NCI-H446 (cell line): ENCODE measurements at regions not wholly inside any gene's neighbourhood (a gene's known extent, or its start where the extent isn't known, plus 50 kb on each side); places are given as distances from the start of the nearest gene placed in this dataset.
"Not testable (repeated sequence)": the region's sequence is repeated elsewhere in the genome, so short reads cannot be mapped to it uniquely, and the experiment has no call there.

ENCODE experiments used
- DNase-seq, 2 experiments: peaks; one replicate each; lab custom pipeline; 2025; lab: John Stamatoyannopoulos, UW

- DNase-seq, result no peak
These were observed 647.8 kb downstream of the CDH9 start for GRCh38 chr5:26390608-26391007.

DNA sequence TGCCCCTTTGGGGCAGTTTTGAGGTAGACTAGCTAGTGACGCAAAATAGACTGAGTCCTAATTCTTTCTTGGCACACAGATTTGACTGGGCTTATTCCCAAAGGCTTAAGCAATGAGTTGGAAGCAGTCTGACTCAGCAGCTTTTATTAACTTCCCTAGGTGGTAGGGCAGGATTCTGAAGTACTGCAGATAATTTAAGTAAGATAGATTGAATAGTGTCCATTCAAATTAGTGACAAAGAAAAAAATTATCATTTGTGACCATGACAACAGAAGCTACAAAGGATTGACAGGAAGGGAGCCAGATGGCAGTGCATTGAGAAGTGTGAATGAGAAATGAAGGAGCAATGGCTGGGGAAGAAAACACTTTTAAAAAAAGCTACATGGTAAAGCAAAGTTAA is 649.4 kb downstream of the CDH9 start:
- peak; percentile 86 to 93 for DNase-seq

GRCh38 chr5:26386532-26386931 is 651.9 kb downstream of the CDH9 start:
- no peak for DNase-seq

DNA sequence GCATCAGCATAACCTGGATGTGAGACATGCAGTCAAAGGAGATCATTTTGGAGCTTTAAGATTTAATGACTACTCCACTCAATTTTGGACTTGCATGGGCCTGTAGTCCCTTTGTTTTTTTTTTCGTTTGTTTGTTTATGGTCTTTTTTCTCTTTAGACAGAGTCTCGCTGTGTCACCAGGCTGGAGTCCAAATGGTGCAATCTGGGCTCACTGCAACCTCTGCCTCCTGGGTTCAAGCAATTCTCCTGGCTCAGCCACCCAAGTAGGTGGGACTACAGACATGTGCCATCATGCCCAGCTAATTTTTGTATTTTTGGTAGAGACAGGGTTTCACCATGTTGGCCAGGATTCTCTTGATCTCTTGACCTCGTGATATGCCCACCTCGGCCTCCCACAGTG is 673.8 kb downstream of the CDH9 start:
- not testable (repeated sequence) for DNase-seq

GRCh38 chr5:26343801-26344325 is 694.5 kb downstream of the CDH9 start:
- DNase-seq, result no peak

GRCh38 chr5:26339576-26339975 is 698.8 kb downstream of the CDH9 start:
- DNase-seq, result no peak

DNA sequence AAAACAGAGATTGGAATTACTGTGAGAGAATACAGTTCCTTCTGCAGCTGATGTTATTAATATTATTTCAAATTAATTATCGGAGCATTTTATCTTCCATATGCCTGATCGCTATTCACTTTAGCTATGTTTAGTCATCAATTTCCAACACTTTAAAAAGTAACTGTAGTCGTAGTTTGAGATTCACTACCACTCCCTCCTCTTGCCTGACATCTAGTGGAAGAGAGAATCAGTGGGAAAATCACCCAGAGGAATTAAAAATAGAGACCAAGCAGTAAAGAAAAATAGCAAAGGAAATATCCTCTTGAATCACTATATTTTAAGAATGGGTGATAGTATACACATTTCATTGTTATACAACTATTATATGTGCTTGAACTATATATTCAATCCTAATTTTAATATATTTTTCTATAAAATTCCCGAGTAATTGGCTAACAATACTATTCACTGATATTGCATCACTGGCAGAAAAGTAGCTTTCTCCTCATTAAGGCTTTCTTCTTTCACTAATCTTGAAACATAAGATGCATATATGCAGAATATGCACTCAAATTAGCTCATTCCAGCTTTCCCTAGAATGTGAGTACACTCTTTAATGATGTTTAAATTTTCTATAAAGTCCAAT is 708.7 kb downstream of the CDH9 start:
- peak in 1 of 2 experiments; percentile 68 for DNase-seq

DNA sequence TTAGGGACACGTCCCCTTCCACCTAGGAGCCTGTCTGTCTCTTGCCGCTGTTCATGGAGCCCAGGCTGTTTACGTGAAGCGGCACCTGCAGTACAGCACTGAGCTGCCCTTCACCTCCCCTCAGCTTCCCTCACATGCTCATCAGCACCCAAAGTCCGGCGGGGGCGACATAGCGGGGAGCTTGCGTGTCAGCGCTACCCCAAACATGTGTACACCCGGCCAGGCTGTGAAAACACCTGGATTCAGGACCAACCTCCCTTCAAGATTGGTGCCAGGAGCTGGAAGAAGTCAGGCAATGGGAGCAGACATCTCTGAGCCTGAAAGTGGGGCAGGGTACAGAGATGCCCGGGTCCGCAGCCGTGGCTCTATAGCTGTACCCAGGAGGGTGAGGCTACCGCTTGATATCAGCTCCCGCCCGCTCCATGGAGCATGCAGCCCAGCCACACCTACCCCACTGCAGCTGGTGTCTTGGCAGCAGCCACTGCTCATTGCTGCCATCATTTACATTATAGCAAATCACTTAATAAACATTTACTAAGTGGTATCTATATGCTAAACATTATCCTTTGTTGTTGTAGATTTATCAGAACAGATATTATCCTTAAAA is 712.1 kb downstream of the CDH9 start:
- no peak for DNase-seq

DNA sequence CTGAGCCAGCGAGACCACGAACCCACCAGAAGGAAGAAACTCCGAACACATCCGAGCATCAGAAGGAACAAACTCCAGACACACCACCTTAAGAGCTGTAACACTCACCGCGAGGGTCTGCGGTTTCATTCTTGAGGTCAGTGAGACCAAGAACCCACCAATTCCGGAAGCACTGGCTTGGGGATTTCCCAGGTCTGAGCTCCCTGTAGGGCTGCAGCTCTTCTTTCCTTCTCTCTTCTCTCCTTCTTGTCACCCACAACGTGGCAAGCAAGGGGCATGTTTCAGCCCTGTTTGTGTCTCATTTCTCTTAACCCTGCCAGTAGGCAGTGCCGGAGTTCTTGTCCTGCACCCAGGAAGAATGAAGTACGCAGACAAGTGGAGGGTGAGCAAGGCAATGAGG is 713.0 kb downstream of the CDH9 start:
- DNase-seq, result not testable (repeated sequence)

GRCh38 chr5:26324273-26324895 is 714.0 kb downstream of the CDH9 start:
- DNase-seq, result not testable (repeated sequence)

DNA sequence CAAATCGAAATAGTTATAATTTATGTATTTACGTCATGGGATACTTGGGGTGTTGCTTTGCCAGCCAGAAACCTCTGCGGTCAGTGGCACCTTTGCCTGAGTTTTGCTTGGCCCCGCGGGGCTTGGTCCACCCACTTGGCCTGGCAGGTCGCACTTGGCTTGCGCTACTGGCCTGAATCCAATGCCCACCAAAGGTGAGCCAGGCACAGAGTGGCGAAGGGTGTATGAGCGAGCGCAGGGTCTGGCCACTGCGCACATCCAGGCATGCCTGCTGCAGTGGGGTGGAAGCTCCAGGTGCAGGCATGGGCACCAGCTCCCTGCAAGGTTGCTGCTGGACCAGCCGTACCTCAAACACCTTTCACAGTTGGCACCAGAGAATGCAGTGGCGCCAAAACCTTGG is 714.6 kb downstream of the CDH9 start:
- DNase-seq, result no peak

DNA sequence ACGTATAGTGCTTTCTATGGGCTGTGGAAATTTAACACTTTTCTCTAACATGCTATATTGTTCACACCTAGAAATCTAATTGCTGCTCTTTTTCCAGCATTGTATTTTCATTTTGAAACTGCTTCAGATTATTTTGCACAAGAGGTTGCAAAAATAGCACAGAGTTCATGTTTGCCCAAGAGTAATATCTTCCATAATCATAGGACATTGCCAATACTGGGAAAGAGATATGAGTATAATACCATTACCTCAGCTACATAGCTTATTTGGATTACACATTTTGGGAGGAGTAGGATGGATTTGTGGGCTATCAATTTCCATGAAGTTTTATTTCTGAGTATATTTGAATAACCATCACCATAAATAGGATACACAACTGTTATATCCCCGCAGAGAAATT is 717.1 kb downstream of the CDH9 start:
- no peak for DNase-seq

DNA sequence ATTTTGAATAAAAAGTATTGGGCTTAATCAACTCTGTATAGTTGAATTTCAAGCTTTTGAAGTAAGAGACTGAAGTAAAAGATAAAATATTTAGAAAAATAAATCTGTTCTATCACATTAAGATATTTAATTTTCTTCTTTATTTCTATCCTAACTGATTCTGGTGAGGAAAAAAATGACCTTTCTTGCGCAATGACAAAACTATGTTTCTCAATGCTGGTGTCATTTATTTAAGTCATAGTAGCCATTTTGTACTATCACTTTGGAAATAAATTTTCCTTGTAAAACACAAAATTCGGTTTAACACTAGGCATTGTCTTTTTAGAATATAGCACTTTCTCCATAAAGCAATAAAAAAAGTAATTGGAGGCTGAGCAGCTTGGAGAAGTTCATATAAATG is 728.0 kb downstream of the CDH9 start:
- DNase-seq, result no peak

- DNase-seq, result no peak
These were observed 742.8 kb downstream of the CDH9 start for GRCh38 chr5:26295541-26295940.

DNA sequence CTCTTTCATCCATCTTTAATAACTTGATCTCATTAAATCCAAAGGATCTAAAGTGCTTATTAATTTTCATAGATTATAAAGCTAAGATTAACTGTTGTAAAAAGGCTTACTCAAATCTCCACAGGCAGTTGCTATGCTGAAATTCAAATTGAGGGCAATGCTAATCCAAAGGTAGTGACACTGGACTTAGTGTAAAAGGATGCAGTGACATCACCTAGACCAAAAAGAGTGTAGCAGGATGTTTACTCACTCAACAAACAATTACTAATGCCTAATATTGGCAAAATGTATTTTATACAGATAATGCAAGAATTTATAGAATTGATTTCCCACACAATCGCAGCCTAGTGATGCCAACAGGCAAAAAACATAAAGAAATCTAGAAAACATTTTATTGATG is 756.2 kb downstream of the CDH9 start:
- no peak for DNase-seq

DNA sequence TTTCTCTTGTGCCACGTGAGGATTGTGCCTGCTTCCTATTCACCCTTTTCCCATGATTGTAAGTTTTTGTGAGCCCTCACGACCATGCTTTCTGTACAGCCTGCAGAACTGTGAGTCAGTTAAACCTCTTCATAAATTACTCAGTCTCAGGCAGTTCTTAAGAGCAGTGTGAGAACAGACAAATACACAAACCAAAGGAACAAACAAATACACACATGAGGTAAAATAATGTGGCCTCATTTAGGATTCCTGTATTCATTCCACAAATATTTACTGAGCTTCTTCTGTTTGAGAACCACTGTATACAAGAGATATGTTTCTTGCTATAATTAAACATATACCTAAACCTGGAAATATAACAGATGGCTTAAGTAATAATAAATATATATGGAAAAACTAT is 760.3 kb downstream of the CDH9 start:
- no peak for DNase-seq

- peak in 1 of 2 experiments; percentile 81 for DNase-seq
These were observed 779.3 kb downstream of the CDH9 start for GRCh38 chr5:26259081-26259480.

DNA sequence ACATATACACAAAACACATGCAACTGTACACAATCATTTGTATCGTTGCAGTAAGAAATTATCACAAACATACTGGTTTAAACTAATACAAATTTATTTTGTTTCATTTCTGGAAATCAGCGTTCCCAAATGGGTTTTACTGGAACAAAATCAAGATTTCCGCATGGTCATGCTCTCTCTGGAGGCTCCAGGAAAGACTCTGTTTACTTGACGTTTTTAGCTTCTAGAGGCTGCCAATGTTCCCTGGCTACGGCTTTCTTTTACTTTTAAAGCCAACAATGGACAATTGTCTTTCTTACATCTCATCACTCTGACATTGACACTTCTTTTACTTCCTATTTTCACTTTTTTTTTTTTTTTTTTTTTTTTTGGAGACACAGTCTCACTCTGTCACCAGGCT is 793.1 kb downstream of the CDH9 start:
- peak in 1 of 2 experiments; percentile 54 for DNase-seq

- DNase-seq, result no peak
These were observed 798.8 kb downstream of the CDH9 start for GRCh38 chr5:26239588-26239987.

DNA sequence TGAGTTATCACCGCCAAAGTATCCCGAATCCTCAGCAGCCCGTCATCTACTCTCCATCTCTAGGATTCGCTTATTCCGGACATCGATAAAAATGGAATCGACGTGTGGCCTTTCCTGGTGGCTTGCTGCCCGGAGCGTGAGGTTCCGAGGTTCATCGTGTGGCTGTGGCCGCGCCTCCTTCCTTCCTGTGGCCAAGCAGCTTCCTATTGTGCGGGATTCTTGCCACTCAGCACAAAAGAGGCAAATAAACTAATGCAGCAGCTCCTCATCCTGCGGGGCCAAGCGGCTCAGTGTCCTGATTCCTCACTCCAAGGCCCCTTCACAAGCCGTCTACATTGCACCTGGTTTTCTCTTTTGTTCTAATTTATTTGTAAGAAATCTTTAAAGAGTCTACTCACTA is 800.9 kb downstream of the CDH9 start:
- DNase-seq, result no peak

DNA sequence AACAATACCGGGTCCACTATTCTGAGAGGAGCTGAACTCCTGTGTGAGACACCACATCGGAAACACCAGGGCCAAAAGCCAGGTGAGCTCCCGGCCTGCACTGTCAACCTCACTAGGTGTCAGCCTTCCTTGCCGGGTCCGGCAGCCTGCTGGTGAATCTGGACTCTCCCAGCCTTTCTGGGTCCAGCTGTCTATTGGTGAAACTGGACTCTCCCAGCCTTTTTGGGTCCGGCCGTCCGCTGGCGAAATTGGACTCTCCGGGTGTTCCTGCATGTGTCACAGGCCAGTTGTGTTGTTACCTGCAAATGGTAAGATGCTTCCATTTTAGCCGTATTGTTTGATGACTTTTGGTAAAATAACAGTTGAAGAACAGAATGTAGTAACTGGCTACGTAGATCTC is 801.5 kb downstream of the CDH9 start:
- DNase-seq, result no peak

DNA sequence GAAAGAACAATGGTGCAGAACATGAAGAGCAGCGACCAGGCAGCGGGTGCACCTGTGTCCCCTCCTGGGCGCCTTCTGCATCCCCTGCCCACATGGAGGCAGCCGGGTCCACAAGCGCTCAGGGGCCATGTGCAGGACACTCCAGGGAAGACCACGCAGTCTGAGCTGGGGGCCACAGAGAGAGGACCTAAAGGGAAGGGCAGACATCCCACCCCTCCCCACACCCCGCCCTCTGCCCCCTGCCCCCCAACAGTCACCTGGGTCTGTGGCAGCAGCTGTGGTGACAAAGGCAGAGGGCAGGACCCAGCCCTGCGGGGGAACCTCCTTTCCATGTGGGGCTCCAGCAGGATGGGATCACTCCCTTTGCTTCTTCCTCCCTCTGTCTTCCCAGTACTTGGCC is 805.7 kb downstream of the CDH9 start:
- DNase-seq, result no peak

DNA sequence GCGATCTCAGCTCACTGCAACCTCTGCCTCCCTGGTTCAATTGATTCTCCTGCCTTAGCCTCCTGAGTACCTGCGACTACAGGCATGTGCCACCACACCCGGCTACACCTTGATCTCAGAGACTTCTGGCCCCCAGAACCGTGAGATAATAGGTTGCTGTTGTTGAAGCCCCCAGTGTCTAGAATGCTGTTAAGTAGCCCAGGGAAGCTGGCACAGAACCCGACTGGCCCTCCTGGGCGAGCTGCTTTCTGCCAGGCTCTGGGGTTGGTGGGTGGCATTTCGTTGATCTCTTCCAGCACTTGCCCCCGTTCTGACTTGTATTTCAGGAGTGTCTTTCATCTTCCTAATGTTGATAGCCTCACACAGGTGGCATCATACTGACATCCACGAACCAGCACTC is 807.1 kb downstream of the CDH9 start:
- DNase-seq, result no peak
